Brain microvascular endothelial cell (primary cell): ENCODE measurements at regions not wholly inside any gene's neighbourhood (a gene's known extent, or its start where the extent isn't known, plus 50 kb on each side); places are given as distances from the start of the nearest gene placed in this dataset.
A peak's percentile ranks its signal among the peaks of the same experiment; 100 is the strongest.

Experiments
- DNase-seq: peaks from one replicate; pipeline ENCODE4 v3.0.0-alpha.2; 2020
- H3K27ac ChIP-seq: fragments of 250-450 bp; sonication (Bioruptor Pico); 2 replicates; pipeline ENCODE4 v1.5.1; 2020; ENCODE audit warnings: mild to moderate bottlenecking, moderate library complexity
- H3K27me3 ChIP-seq: fragments of 250-450 bp; sonication (Bioruptor Pico); replicated peaks from 2 replicates; pipeline ENCODE4 v1.5.1; 2020; ENCODE audit warnings: mild to moderate bottlenecking
- H3K36me3 ChIP-seq: fragments of 250-450 bp; sonication (Bioruptor Pico); replicated peaks from 2 replicates; pipeline ENCODE4 v1.5.1; 2020; ENCODE audit warnings: mild to moderate bottlenecking
- H3K4me3 ChIP-seq: 2 replicates; pipeline ENCODE4 v1.5.1; 2011; ENCODE audit warnings: low read depth, mild to moderate bottlenecking, control low read depth, low read length, moderate library complexity
- CTCF ChIP-seq: IDR thresholded peaks from 2 replicates; pipeline ENCODE4 v1.5.1; 2011; ENCODE audit warnings: low read depth, mild to moderate bottlenecking, moderate library complexity, low read length, control low read depth, inconsistent platforms; ENCODE audit errors: missing control alignments
- in situ Hi-C: cut with HindIII; loops from 2 replicates; pipeline ENCODE4 v1.10.0; 2017; ENCODE audit warnings: low sequenced_read_pairs, low pct_ligation_motif_present

- TF ChIP-seq CTCF = no peak
- Histone ChIP-seq H3K27me3 (no peaks in the 10 kb centered on the region), H3K36me3 (no peaks in the 10 kb centered on the region), H3K27ac (no peak overlapping the region), H3K4me3 (no peak overlapping the region)
- in situ Hi-C loops = no loop called here
- no peak for DNase-seq
These were observed 523.0 kb downstream of the TXNL1 start for GRCh38 chr18:56115071-56116015.

DNA sequence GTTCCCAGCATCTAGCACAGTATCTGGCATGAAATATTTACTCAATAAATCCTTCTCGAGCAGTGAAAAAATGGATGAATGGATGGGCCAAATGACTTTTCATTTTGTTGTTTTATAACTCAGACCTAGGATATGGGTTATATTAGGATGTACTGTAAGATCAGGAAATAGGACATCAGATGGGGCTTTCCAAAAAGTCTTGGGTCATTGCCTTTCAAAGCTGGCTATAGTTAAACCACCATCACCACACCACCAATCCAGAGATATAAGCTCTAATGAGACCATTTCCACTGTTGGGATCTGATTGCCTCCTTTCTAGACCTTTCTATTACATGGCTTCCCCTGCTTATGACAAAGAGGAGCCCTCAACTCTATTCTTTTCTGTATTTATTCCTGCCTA lies 525.0 kb upstream of the TCF4 start:
- Histone ChIP-seq H3K36me3 (no peaks in the 10 kb centered on the region), H3K27ac (no peak overlapping the region), H3K4me3 (no peak overlapping the region), H3K27me3 (no peaks in the 10 kb centered on the region)
- no peak for DNase-seq
- no peak for TF ChIP-seq CTCF
- in situ Hi-C loops = no loop called here

GRCh38 chr18:56112013-56112749 lies 524.2 kb upstream of the TCF4 start:
- Histone ChIP-seq H3K27ac (no peak overlapping the region), H3K27me3 (no peaks in the 10 kb centered on the region), H3K4me3 (no peak overlapping the region), H3K36me3 (no peaks in the 10 kb centered on the region)
- in situ Hi-C loops = no loop called here
- TF ChIP-seq CTCF = no peak
- DNase-seq = peak; percentile 63

DNA sequence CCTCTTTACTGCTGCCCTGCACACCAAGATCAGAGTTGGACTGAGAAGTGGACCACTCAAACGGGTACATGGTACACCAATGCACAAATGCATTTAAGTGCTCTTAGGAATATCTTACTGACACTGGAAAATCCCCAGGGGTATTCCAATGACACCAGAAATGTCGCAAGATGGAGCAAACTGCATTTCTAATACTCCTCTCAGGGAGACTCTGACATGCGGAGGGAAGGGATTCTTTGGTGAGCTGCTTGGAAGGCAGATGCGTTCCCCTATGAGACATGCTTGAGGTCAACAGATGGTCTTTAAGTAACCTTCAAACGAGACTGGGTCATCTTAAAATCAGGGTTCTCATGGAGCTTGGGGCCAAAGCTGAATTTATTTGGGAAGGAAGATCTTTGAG lies 521.8 kb upstream of the TCF4 start:
- no peak for DNase-seq
- TF ChIP-seq CTCF = no peak
- Histone ChIP-seq H3K27ac (no peak overlapping the region), H3K36me3 (no peaks in the 10 kb centered on the region), H3K4me3 (no peak overlapping the region), H3K27me3 (no peaks in the 10 kb centered on the region)
- in situ Hi-C loops = no loop called here

DNA sequence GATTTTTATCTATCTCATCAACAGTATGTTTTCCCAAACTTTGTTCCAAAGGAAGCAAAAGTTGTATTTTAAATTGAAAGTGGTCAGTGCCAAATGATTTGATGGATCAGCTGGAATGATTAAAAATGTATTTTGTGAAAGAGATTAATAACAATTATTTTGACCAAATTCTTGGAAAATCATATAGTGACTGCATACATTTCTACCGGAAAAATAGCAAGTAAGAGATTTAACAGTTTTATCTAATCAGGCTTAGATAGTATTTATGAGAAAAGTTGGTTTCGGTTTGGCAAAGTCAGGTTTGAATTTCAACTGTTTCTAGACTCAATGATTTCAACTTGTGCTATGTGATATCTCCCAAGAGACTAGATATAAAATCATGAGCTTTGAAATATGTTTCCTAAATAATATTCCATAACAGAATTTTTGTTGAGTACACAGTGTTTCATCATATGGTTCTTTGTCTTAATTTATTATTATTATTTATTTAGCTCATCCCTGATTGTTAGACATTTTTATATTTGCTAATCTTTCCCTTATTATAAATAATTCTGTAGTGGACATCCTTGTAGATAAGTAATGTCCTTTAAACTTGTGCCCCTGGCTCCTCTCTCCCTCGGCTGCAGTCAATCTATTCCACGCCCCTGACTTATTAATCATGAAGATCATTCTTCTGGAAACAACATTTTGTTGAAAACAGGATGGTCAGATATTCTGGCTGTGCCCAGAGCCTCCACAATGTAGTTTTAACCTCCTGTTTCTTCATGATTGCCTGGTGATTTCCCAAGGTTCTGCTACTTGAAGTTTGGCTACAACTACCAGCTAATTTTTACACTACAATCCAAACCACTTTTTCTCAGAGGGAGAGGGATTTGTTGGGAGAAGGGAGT lies 520.7 kb upstream of the TCF4 start:
- Histone ChIP-seq H3K36me3 (no peaks in the 10 kb centered on the region), H3K27me3 (no peaks in the 10 kb centered on the region), H3K27ac (no peak overlapping the region), H3K4me3 (no peak overlapping the region)
- DNase-seq = no peak
- TF ChIP-seq CTCF = no peak
- in situ Hi-C loops = no loop called here
